ENCODE measurements at regions not wholly inside any gene's neighbourhood (a gene's known extent, or its start where the extent isn't known, plus 50 kb on each side); places are given as distances from the start of the nearest gene placed in this dataset.

GRCh38 chr2:238787501-238787900, 60.4 kb upstream of the TWIST2 start:
- Histone ChIP-seq H3K4me1 (ENCODE audit: control insufficient read depth, insufficient read depth, low read length) (no peaks in the 10 kb centered on the region), H3K9me3 (ENCODE audit: control insufficient read depth, insufficient read depth, low read depth, low read length) (no peaks in the 10 kb centered on the region), H3K27ac (ENCODE audit: extremely low read depth, low read depth, low read length) (no peak overlapping the region), H3K36me3 (ENCODE audit: control insufficient read depth in 2 of 2, insufficient read depth in 1 of 2, low read length in 2 of 2) (no peaks in the 10 kb centered on the region), H3K4me3 (ENCODE audit: low read depth, low read length) (no peak overlapping the region)
- ChIA-PET POLR2A (no interaction called here), CTCF (no interaction called here)
- TF ChIP-seq ZNF518A (tag by site-specific recombination; conservative IDR thresholded peaks at IDR 0.05; ENCODE audit: low read depth), result no peak
- no peak for TF ChIP-seq ZNF843 (tag by site-specific recombination; IDR thresholded peaks at IDR 0.05)
- TF ChIP-seq ZNF416 (tag by site-specific recombination; IDR thresholded peaks at IDR 0.05), result no peak
- TF ChIP-seq ZSCAN5A (tag by site-specific recombination; IDR thresholded peaks at IDR 0.05), result no peak
- TF ChIP-seq ZNF394 (tag by site-specific recombination; IDR thresholded peaks at IDR 0.05; ENCODE audit: borderline replicate concordance), result no peak
- TF ChIP-seq KLF1 (tag by site-specific recombination; IDR thresholded peaks at IDR 0.05), result no peak
- TF ChIP-seq ZNF529 (tag by site-specific recombination; IDR thresholded peaks at IDR 0.05; ENCODE audit: insufficient replicate concordance), result no peak
- TF ChIP-seq ZNF600 (tag by site-specific recombination; IDR thresholded peaks at IDR 0.05), result no peak
- TF ChIP-seq ZNF624 (tag by site-specific recombination; IDR thresholded peaks at IDR 0.05), result no peak
- TF ChIP-seq KLF7 (tag by site-specific recombination; IDR thresholded peaks at IDR 0.05; ENCODE audit: borderline replicate concordance), result no peak
- no peak for TF ChIP-seq ZFP3 (tag by site-specific recombination; IDR thresholded peaks at IDR 0.05; ENCODE audit: low read depth)
- TF ChIP-seq GLIS2 (tag by site-specific recombination; IDR thresholded peaks at IDR 0.05), result no peak
- TF ChIP-seq ZNF132 (tag by site-specific recombination; IDR thresholded peaks at IDR 0.05; ENCODE audit: borderline replicate concordance), result no peak
- no peak for TF ChIP-seq ZNF248 (tag by site-specific recombination; IDR thresholded peaks at IDR 0.05)
- no peak for TF ChIP-seq ZNF449 (tag by site-specific recombination; IDR thresholded peaks at IDR 0.05)
- TF ChIP-seq YY1 (tag by site-specific recombination; IDR thresholded peaks at IDR 0.05), result no peak
- TF ChIP-seq ZNF362 (tag by site-specific recombination; IDR thresholded peaks at IDR 0.05), result no peak
- no peak for TF ChIP-seq ZNF701 (tag by site-specific recombination; IDR thresholded peaks at IDR 0.05)
- no peak for TF ChIP-seq ZNF660 (tag by site-specific recombination; IDR thresholded peaks at IDR 0.05)
